K562 (cell line): ENCODE measurements at regions not wholly inside any gene's neighbourhood (a gene's known extent, or its start where the extent isn't known, plus 50 kb on each side); places are given as distances from the start of the nearest gene placed in this dataset.

Experiments
- ATAC-seq: fragments of 200-7000 bp; cut with Tn5 transposase; 3 replicates; pipeline ENCODE4 v1.9.1; 2020; ENCODE audit warnings: moderate library complexity
- BruUV-seq: library from RNA; stranded (reverse); fragments of 400-500 nt; replicated peaks from 2 replicates; lab custom pipeline; 2021; lab: Mats Ljungman, UMichigan
- CTCF ChIA-PET: fragments of 300-600 bp; formaldehyde crosslinking; extraction: SDS; loops from one replicate; lab custom pipeline; 2021; ENCODE audit warnings: low intra/inter-chr PET ratio; lab: Yijun Ruan, JAX
- POLR2A ChIA-PET: fragments of 300-600, 350-650 bp; sonication (Branson Sonifier 250); formaldehyde crosslinking; extraction: SDS; loops from one replicate; lab custom pipeline; 2021; ENCODE audit warnings: antibody characterized with exemption, inconsistent platforms; lab: Yijun Ruan, JAX
- DNase-seq, 4 experiments: peaks; one replicate each; pipeline versions ENCODE4 v3.0.0 to v3.0.0-alpha.2; 2011 to 2018; ENCODE audit warnings: low spot score in 3 of 4, mixed read lengths in 3 of 4; ENCODE audit errors: extremely low read depth in 1 of 4
- FAIRE-seq: peaks from 2 replicates; lab custom pipeline; 2011; peaks lifted over from hg19 to GRCh38; lab: Jason Lieb, UNC
- H2AFZ ChIP-seq: 2 replicates; pipeline ENCODE4 v1.6.0; 2011; ENCODE audit warnings: low read depth, low read length, control low read depth, inconsistent platforms
- H3K27ac ChIP-seq: fragments of 200-600 bp; 3 replicates; pipeline ENCODE4 v1.8.0; 2011; ENCODE audit warnings: low read depth, mild to moderate bottlenecking, control low read depth, inconsistent platforms, low read length, moderate library complexity, mixed read lengths; ENCODE audit errors: extremely low read depth
- H3K27me3 ChIP-seq, 2 experiments: fragments of 300-600 bp in 1 of 2; 2 replicates in 1 of 2; 3 replicates in 1 of 2; pipeline versions ENCODE4 v1.6.0 to v1.8.0; 2011; ENCODE audit warnings: inconsistent platforms in 2 of 2, low read length in 2 of 2, mild to moderate bottlenecking in 1 of 2, mixed read lengths in 1 of 2, moderate library complexity in 1 of 2; ENCODE audit not compliant: control insufficient read depth in 2 of 2, insufficient read depth in 2 of 2
- H3K36me3 ChIP-seq: fragments of 300-600 bp; 3 replicates; pipeline ENCODE4 v1.8.0; 2011; ENCODE audit warnings: mild to moderate bottlenecking, low read length, inconsistent platforms; ENCODE audit not compliant: control insufficient read depth, insufficient read depth
- H3K4me1 ChIP-seq, 2 experiments: fragments of 200-600 bp in 1 of 2; replicated peaks in 1 of 2; 2 replicates in 1 of 2; 3 replicates in 1 of 2; pipeline versions ENCODE4 v1.5.1 to v1.8.0; 2011; ENCODE audit warnings: inconsistent platforms in 2 of 2, low read length in 2 of 2, mild to moderate bottlenecking in 1 of 2, mixed read lengths in 1 of 2, moderate library complexity in 1 of 2; ENCODE audit not compliant: control insufficient read depth in 2 of 2, insufficient read depth in 2 of 2
- H3K4me2 ChIP-seq: 2 replicates; pipeline ENCODE4 v1.6.1; 2011; ENCODE audit warnings: low read length, control low read depth, inconsistent platforms, mixed read lengths; ENCODE audit not compliant: insufficient read depth
- H3K4me3 ChIP-seq: fragments of 200-600 bp; sonication (generic), shearing (Covaris generic); 2 replicates; pipeline ENCODE4 v1.5.1; 2016; ENCODE audit warnings: control low read depth, inconsistent platforms
- H3K79me2 ChIP-seq: fragments of 200-600 bp; 3 replicates; pipeline ENCODE4 v1.8.0; 2011; ENCODE audit warnings: low read length, inconsistent platforms; ENCODE audit not compliant: control insufficient read depth, insufficient read depth
- H3K9ac ChIP-seq, 2 experiments: 2 replicates each; pipeline versions ENCODE4 v1.6.0 to v1.6.1; 2011; ENCODE audit warnings: low read depth in 2 of 2, low read length in 2 of 2, control low read depth in 1 of 2, inconsistent platforms in 1 of 2, mild to moderate bottlenecking in 1 of 2, mixed read lengths in 1 of 2; ENCODE audit not compliant: insufficient read depth in 1 of 2
- H3K9me1 ChIP-seq: one replicate; pipeline ENCODE4 v1.6.0; 2011; ENCODE audit warnings: inconsistent platforms, mild to moderate bottlenecking, low read length, moderate library complexity; ENCODE audit not compliant: control insufficient read depth, insufficient read depth
- H3K9me3 ChIP-seq: replicated peaks from 2 replicates; pipeline ENCODE4 v1.5.1; 2011; ENCODE audit warnings: low read depth, low read length, inconsistent platforms; ENCODE audit not compliant: control insufficient read depth, insufficient read depth
- H4K20me1 ChIP-seq: replicated peaks from 2 replicates; pipeline ENCODE4 v1.6.1; 2011; ENCODE audit warnings: low read length, inconsistent platforms, mixed read lengths; ENCODE audit not compliant: control insufficient read depth, insufficient read depth
- C11orf30 ChIP-seq: fragments of 450-650 bp; IDR thresholded peaks from 2 replicates; pipeline ENCODE4 v1.6.1; 2016; ENCODE audit warnings: low read depth, mild to moderate bottlenecking
- GTF2A2 ChIP-seq: IDR thresholded peaks from 2 replicates; pipeline ENCODE4 v1.6.1; 2016; ENCODE audit warnings: mild to moderate bottlenecking, missing genetic modification characterization, missing compliant biosample characterization
- SMARCB1 ChIP-seq: IDR thresholded peaks from 2 replicates; pipeline ENCODE4 v1.6.1; 2011; ENCODE audit warnings: improper control_type of control experiment, low read depth; ENCODE audit not compliant: insufficient read length
- ZBTB8A ChIP-seq: fragments of 450-650 bp; IDR thresholded peaks from 2 replicates; pipeline ENCODE4 v1.6.1; 2018; ENCODE audit warnings: mild to moderate bottlenecking, moderate library complexity; ENCODE audit not compliant: partially characterized antibody
- ZNF146 ChIP-seq: IDR thresholded peaks from one replicate; pipeline ENCODE4 v1.6.1; 2018; ENCODE audit warnings: missing compliant biosample characterization; ENCODE audit not compliant: unreplicated experiment
- WGBS: fragments of 100-300 bp; shearing (Covaris generic); methylation state at CpG from one replicate; pipeline ENCODE4 v1.1.6; 2016; ENCODE audit warnings: low coverage, mixed read lengths; ENCODE audit not compliant: insufficient coverage; ENCODE audit errors: missing lambda C conversion rate; 5-methylcytosine and 5-hydroxymethylcytosine counted together
- in situ Hi-C: fragments of 300-500 bp; cut with MboI; formaldehyde crosslinking; loops from 4 replicates; pipeline ENCODE4 v1.15.0; 2018; ENCODE audit warnings: inconsistent platforms, mixed read lengths
- intact Hi-C: fragments of 100-400 bp; cut with micrococcal nuclease; formaldehyde crosslinking; loops from 2 replicates; pipeline ENCODE4 v1.14.2; 2022
- TF ChIP-seq, protein P1 (sequence below): fragments of 450-650 bp; formaldehyde crosslinking; IDR thresholded peaks from 2 replicates; pipeline ENCODE4 v1.4.0; 2020; ENCODE audit warnings: mild to moderate bottlenecking, mixed read lengths
- TF ChIP-seq, protein P2 (sequence below): fragments of 200-800 bp; sonication (Bioruptor generic); IDR thresholded peaks from 2 replicates; pipeline ENCODE4 v1.6.1; 2016; ENCODE audit warnings: missing genetic modification characterization, missing compliant biosample characterization

DNA sequence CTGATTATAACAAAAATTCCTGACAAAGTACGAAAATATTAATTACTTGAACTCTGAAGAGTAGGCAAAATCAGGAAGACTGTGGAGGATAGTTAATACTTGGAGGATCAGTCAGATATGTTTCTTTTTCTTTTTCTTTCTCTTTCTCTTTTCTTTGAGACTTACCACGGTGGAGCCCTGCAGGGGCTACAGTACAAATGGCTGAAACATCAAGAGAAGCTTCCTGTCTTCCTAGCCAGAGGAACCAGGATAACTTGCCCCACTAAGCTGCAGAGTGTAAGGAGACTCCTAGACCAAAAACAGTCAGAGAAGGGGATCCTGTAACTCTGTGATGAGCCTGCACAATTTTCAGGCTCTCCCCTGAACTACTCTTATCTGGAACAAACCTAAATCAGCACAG, 324.6 kb upstream of the TYRP1 start:
- H3K36me3 ChIP-seq: no peaks in the 10 kb centered on the region
- no peak overlapping the region for H3K9ac ChIP-seq
- DNase-seq (no peak), FAIRE-seq (no peak)
- POLR2A ChIA-PET: no interaction called here
- H3K4me1 ChIP-seq: no peaks in the 10 kb centered on the region
- H3K4me3 ChIP-seq: no peak overlapping the region
- WGBS: 0% methylated on average over 1 of the region's 2 CpGs
- no peaks in the 10 kb centered on the region for H3K9me1 ChIP-seq
- intact Hi-C loops: no loop called here
- H3K27ac ChIP-seq: no peak overlapping the region
- TF ChIP-seq ZNF146 (CRISPR knock-in tag) (no peak), ZBTB8A (no peak), GTF2A2 (tag) (no peak), SMARCB1 (no peak), C11orf30 (no peak)
- TF ChIP-seq, protein P1, sequence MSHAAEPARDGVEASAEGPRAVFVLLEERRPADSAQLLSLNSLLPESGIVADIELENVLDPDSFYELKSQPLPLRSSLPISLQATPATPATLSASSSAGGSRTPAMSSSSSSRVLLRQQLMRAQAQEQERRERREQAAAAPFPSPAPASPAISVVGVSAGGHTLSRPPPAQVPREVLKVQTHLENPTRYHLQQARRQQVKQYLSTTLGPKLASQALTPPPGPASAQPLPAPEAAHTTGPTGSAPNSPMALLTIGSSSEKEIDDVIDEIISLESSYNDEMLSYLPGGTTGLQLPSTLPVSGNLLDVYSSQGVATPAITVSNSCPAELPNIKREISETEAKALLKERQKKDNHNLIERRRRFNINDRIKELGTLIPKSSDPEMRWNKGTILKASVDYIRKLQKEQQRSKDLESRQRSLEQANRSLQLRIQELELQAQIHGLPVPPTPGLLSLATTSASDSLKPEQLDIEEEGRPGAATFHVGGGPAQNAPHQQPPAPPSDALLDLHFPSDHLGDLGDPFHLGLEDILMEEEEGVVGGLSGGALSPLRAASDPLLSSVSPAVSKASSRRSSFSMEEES (CRISPR knock-in tag): no peak
- TF ChIP-seq, protein P2, sequence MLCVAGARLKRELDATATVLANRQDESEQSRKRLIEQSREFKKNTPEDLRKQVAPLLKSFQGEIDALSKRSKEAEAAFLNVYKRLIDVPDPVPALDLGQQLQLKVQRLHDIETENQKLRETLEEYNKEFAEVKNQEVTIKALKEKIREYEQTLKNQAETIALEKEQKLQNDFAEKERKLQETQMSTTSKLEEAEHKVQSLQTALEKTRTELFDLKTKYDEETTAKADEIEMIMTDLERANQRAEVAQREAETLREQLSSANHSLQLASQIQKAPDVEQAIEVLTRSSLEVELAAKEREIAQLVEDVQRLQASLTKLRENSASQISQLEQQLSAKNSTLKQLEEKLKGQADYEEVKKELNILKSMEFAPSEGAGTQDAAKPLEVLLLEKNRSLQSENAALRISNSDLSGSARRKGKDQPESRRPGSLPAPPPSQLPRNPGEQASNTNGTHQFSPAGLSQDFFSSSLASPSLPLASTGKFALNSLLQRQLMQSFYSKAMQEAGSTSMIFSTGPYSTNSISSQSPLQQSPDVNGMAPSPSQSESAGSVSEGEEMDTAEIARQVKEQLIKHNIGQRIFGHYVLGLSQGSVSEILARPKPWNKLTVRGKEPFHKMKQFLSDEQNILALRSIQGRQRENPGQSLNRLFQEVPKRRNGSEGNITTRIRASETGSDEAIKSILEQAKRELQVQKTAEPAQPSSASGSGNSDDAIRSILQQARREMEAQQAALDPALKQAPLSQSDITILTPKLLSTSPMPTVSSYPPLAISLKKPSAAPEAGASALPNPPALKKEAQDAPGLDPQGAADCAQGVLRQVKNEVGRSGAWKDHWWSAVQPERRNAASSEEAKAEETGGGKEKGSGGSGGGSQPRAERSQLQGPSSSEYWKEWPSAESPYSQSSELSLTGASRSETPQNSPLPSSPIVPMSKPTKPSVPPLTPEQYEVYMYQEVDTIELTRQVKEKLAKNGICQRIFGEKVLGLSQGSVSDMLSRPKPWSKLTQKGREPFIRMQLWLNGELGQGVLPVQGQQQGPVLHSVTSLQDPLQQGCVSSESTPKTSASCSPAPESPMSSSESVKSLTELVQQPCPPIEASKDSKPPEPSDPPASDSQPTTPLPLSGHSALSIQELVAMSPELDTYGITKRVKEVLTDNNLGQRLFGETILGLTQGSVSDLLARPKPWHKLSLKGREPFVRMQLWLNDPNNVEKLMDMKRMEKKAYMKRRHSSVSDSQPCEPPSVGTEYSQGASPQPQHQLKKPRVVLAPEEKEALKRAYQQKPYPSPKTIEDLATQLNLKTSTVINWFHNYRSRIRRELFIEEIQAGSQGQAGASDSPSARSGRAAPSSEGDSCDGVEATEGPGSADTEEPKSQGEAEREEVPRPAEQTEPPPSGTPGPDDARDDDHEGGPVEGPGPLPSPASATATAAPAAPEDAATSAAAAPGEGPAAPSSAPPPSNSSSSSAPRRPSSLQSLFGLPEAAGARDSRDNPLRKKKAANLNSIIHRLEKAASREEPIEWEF (CRISPR knock-in tag): no peak
- TF ChIP-seq, all 486 proteins: peak for 0
- H3K27me3 ChIP-seq: no peaks in the 10 kb centered on the region
- no peak overlapping the region for H3K4me2 ChIP-seq
- no peaks in the 10 kb centered on the region for H4K20me1 ChIP-seq
- BruUV-seq: no TSS peak
- no peaks in the 10 kb centered on the region for H3K79me2 ChIP-seq
- H2AFZ ChIP-seq: no peak overlapping the region
- no peaks in the 10 kb centered on the region for H3K9me3 ChIP-seq
- ATAC-seq: no peak
- CTCF ChIA-PET: no interaction called here
- in situ Hi-C loops: loop anchor here (10.0 kb wide), 1 partner anchor 166 kb away; no protein-coding TSS in a partner anchor
